IMR-90 (cell line): ENCODE measurements at regions not wholly inside any gene's neighbourhood (a gene's known extent, or its start where the extent isn't known, plus 50 kb on each side); places are given as distances from the start of the nearest gene placed in this dataset.

Experiments
- ATAC-seq: fragments of 200-7000 bp; cut with Tn5 transposase; 2 replicates; pipeline ENCODE4 v1.9.1; 2020; ENCODE audit warnings: low read depth, mild to moderate bottlenecking, moderate library complexity
- BruUV-seq: library from RNA; stranded (reverse); fragments of 400-500 nt; replicated peaks from 2 replicates; lab custom pipeline; 2021; lab: Mats Ljungman, UMichigan
- CTCF ChIA-PET: fragments of 300-600 bp; formaldehyde crosslinking; extraction: SDS; loops from one replicate; lab custom pipeline; 2021; ENCODE audit warnings: antibody characterized with exemption; lab: Yijun Ruan, JAX
- POLR2A ChIA-PET: fragments of 300-600 bp; sonication (Branson Sonifier 250); formaldehyde crosslinking; loops from one replicate; lab custom pipeline; 2022; ENCODE audit warnings: antibody characterized with exemption; ENCODE audit not compliant: unreplicated experiment; lab: Charles Lee
- DNase-seq: peaks from one replicate; pipeline ENCODE4 v3.0.0; 2013
- H2AFZ ChIP-seq: replicated peaks from 2 replicates; pipeline ENCODE3; 2013; ENCODE audit warnings: low read length, mild to moderate bottlenecking; ENCODE audit not compliant: poor library complexity
- H2AK5ac ChIP-seq: 2 replicates; pipeline ENCODE4 v1.6.1; 2013; ENCODE audit warnings: low read depth, low read length, inconsistent platforms
- H2AK9ac ChIP-seq: replicated peaks from 2 replicates; pipeline ENCODE3; 2013; ENCODE audit warnings: mild to moderate bottlenecking, low read depth, low read length, moderate library complexity; ENCODE audit not compliant: poor library complexity
- H2BK120ac ChIP-seq: 2 replicates; pipeline ENCODE4 v1.6.1; 2013; ENCODE audit warnings: low read depth, low read length, inconsistent platforms
- H2BK15ac ChIP-seq: 3 replicates; pipeline ENCODE4 v1.6.1; 2013; ENCODE audit warnings: low read depth, low read length, inconsistent platforms
- H2BK20ac ChIP-seq: 2 replicates; pipeline ENCODE4 v1.6.1; 2013; ENCODE audit warnings: low read depth, mild to moderate bottlenecking, inconsistent platforms, low read length, moderate library complexity
- H2BK5ac ChIP-seq: 2 replicates; pipeline ENCODE4 v1.6.1; 2013; ENCODE audit warnings: mild to moderate bottlenecking, low read depth, low read length, inconsistent platforms; ENCODE audit not compliant: poor library complexity, severe bottlenecking
- H3K14ac ChIP-seq: replicated peaks from 2 replicates; pipeline ENCODE4 v1.6.1; 2013; ENCODE audit warnings: low read depth, low read length, inconsistent platforms
- H3K18ac ChIP-seq: 2 replicates; pipeline ENCODE4 v1.6.1; 2013; ENCODE audit warnings: low read depth, low read length, control low read depth
- H3K23ac ChIP-seq: 2 replicates; pipeline ENCODE4 v1.6.1; 2013; ENCODE audit warnings: low read depth, low read length, inconsistent platforms
- H3K27ac ChIP-seq: 2 replicates; pipeline ENCODE4 v1.5.1; 2013; ENCODE audit warnings: mild to moderate bottlenecking, control low read depth, low read length; ENCODE audit not compliant: insufficient read depth
- H3K27me3 ChIP-seq: 2 replicates; pipeline ENCODE4 v1.6.1; 2013; ENCODE audit warnings: low read length; ENCODE audit not compliant: control insufficient read depth, insufficient read depth
- H3K36me3 ChIP-seq: 2 replicates; pipeline ENCODE4 v1.6.1; 2013; ENCODE audit warnings: low read length, mixed read lengths; ENCODE audit not compliant: control insufficient read depth, insufficient read depth
- H3K4ac ChIP-seq: 2 replicates; pipeline ENCODE4 v1.6.1; 2013; ENCODE audit warnings: low read depth, low read length, inconsistent platforms
- H3K4me1 ChIP-seq: 2 replicates; pipeline ENCODE4 v1.6.1; 2013; ENCODE audit warnings: low read length, mixed read lengths; ENCODE audit not compliant: control insufficient read depth, insufficient read depth
- H3K4me2 ChIP-seq: 2 replicates; pipeline ENCODE4 v1.6.1; 2013; ENCODE audit warnings: low read depth, mild to moderate bottlenecking, control low read depth, low read length, moderate library complexity
- H3K4me3 ChIP-seq: 2 replicates; pipeline ENCODE4 v1.5.1; 2013; ENCODE audit warnings: low read depth, mild to moderate bottlenecking, control low read depth, low read length, moderate library complexity; ENCODE audit not compliant: insufficient read depth
- H3K56ac ChIP-seq: 2 replicates; pipeline ENCODE4 v1.6.1; 2013; ENCODE audit warnings: low read length, inconsistent platforms; ENCODE audit not compliant: insufficient read depth; ENCODE audit errors: extremely low read depth
- H3K79me1 ChIP-seq, 2 experiments: 2 replicates each; pipeline ENCODE4 v1.6.1; 2013; ENCODE audit warnings: low read length in 2 of 2, inconsistent platforms in 1 of 2, low read depth in 1 of 2
- H3K9ac ChIP-seq: 2 replicates; pipeline ENCODE4 v1.6.1; 2013; ENCODE audit warnings: low read depth, low read length, control low read depth
- H3K9me1 ChIP-seq: 2 replicates; pipeline ENCODE4 v1.6.1; 2013; ENCODE audit warnings: low read length, inconsistent platforms; ENCODE audit not compliant: insufficient read depth
- H3K9me3 ChIP-seq: 2 replicates; pipeline ENCODE4 v1.6.1; 2013; ENCODE audit warnings: low read length; ENCODE audit not compliant: control insufficient read depth, insufficient read depth
- H4K20me1 ChIP-seq: 2 replicates; pipeline ENCODE4 v1.6.1; 2013; ENCODE audit warnings: low read length, inconsistent platforms; ENCODE audit not compliant: insufficient read depth
- H4K5ac ChIP-seq: 2 replicates; pipeline ENCODE4 v1.6.1; 2013; ENCODE audit warnings: mild to moderate bottlenecking, low read depth, low read length, control low read depth
- H4K8ac ChIP-seq, 2 experiments: 2 replicates each; pipeline ENCODE4 v1.6.1; 2013; ENCODE audit warnings: low read depth in 2 of 2, low read length in 2 of 2, control low read depth in 1 of 2, inconsistent platforms in 1 of 2
- H4K91ac ChIP-seq: 2 replicates; pipeline ENCODE4 v1.6.1; 2013; ENCODE audit warnings: low read depth, low read length, inconsistent platforms; ENCODE audit not compliant: insufficient read depth
- BHLHE40 ChIP-seq: fragments of 150-350 bp; IDR thresholded peaks from 2 replicates; pipeline ENCODE4 v1.6.1; 2016; ENCODE audit warnings: mild to moderate bottlenecking, low read depth, low read length
- FOS ChIP-seq: fragments of 150-350 bp; IDR thresholded peaks from 2 replicates; pipeline ENCODE4 v1.6.1; 2016; ENCODE audit warnings: low read depth, low read length
- MAZ ChIP-seq: IDR thresholded peaks from 2 replicates; pipeline ENCODE4 v1.6.1; 2012; ENCODE audit warnings: low read depth, mild to moderate bottlenecking, low read length, improper control_type of control experiment, moderate library complexity, borderline replicate concordance
- MXI1 ChIP-seq: IDR thresholded peaks from 2 replicates; pipeline ENCODE4 v1.6.1; 2012; ENCODE audit warnings: low read depth, mild to moderate bottlenecking, low read length, moderate library complexity, borderline replicate concordance
- NFE2L2 ChIP-seq: fragments of 150-350 bp; IDR thresholded peaks from 2 replicates; pipeline ENCODE4 v1.6.1; 2016; ENCODE audit warnings: low read depth, mild to moderate bottlenecking, low read length
- POLR2A ChIP-seq: IDR thresholded peaks from 2 replicates; pipeline ENCODE4 v1.6.1; 2012; ENCODE audit warnings: mild to moderate bottlenecking, low read depth, low read length
- RAD21 ChIP-seq: IDR thresholded peaks from 2 replicates; pipeline ENCODE4 v1.6.1; 2012; ENCODE audit warnings: low read length, improper control_type of control experiment
- RCOR1 ChIP-seq: IDR thresholded peaks from 2 replicates; pipeline ENCODE4 v1.6.1; 2012; ENCODE audit warnings: mild to moderate bottlenecking, low read length, improper control_type of control experiment; ENCODE audit not compliant: insufficient replicate concordance
- SMC3 ChIP-seq: fragments of 150-350 bp; IDR thresholded peaks from 2 replicates; pipeline ENCODE4 v1.6.1; 2016; ENCODE audit warnings: low read depth, mild to moderate bottlenecking, antibody characterized with exemption, low read length, moderate library complexity
- whole genome bisulfite sequencing, 2 experiments: methylation state at CpG; one replicate each; pipeline versions ENCODE4 v1.1.5 to v1.1.7; 2013; ENCODE audit warnings: missing lambda C conversion rate in 2 of 2; ENCODE audit not compliant: insufficient read length in 1 of 2; ENCODE audit errors: extremely low coverage in 2 of 2; 5-methylcytosine and 5-hydroxymethylcytosine counted together
- dilution Hi-C: fragments of 300-500 bp; cut with HindIII; formaldehyde crosslinking; loops from one replicate; pipeline ENCODE4 v1.14.3; 2018; ENCODE audit warnings: low sequenced_read_pairs; ENCODE audit not compliant: unreplicated experiment
- in situ Hi-C: fragments of 300-500 bp; cut with MboI; formaldehyde crosslinking; loops from 3 replicates; pipeline ENCODE4 v1.14.3; 2019; ENCODE audit warnings: low sequenced_read_pairs, inconsistent platforms, mixed read lengths
- intact Hi-C: fragments of 100-400 bp; cut with micrococcal nuclease; formaldehyde crosslinking; loops from 2 replicates; pipeline ENCODE4 v1.10.0; 2022
- TF ChIP-seq, protein P1 (sequence below): conservative IDR thresholded peaks from 2 replicates; pipeline ENCODE4 v1.5.1; 2012; ENCODE audit warnings: mild to moderate bottlenecking, low read depth, low read length, improper control_type of control experiment

- in situ Hi-C loops (loop anchor here (25.0 kb wide), 1 partner anchor 695 kb away; no protein-coding TSS in a partner anchor), intact Hi-C loops (no loop called here), dilution Hi-C loops (no loop called here)
- H2AFZ ChIP-seq = no peak overlapping the region
- no peaks in the 10 kb centered on the region for H3K9me1 ChIP-seq
- H3K27me3 ChIP-seq = no peaks in the 10 kb centered on the region; the same call in 1 of the 2 replicates
- no peak overlapping the region for H2BK5ac ChIP-seq
- no peak overlapping the region for H3K27ac ChIP-seq
- ChIA-PET CTCF (no interaction called here), POLR2A (no interaction called here)
- no peak overlapping the region for H3K14ac ChIP-seq
- no peak overlapping the region for H2BK120ac ChIP-seq
- no peak overlapping the region for H3K4me3 ChIP-seq
- WGBS, 2 experiments = no CpG with 5 or more reads among the region's 1 CpG
- H4K5ac ChIP-seq = no peak overlapping the region
- peaks cover 1% of the 10 kb centered on the region; the same call in 1 of the 2 replicates for H3K4me1 ChIP-seq
- ATAC-seq (no peak), DNase-seq (no peak)
- no peaks in the 10 kb centered on the region for H4K20me1 ChIP-seq
- H3K18ac ChIP-seq = no peak overlapping the region
- no peak overlapping the region for H3K23ac ChIP-seq
- H3K79me1 ChIP-seq = no peaks in the 10 kb centered on the region
- H2BK20ac ChIP-seq = no peak overlapping the region
- H2AK9ac ChIP-seq = no peak overlapping the region
- no peak overlapping the region for H2BK15ac ChIP-seq
- no peak overlapping the region for H3K56ac ChIP-seq
- TF ChIP-seq, protein P1, sequence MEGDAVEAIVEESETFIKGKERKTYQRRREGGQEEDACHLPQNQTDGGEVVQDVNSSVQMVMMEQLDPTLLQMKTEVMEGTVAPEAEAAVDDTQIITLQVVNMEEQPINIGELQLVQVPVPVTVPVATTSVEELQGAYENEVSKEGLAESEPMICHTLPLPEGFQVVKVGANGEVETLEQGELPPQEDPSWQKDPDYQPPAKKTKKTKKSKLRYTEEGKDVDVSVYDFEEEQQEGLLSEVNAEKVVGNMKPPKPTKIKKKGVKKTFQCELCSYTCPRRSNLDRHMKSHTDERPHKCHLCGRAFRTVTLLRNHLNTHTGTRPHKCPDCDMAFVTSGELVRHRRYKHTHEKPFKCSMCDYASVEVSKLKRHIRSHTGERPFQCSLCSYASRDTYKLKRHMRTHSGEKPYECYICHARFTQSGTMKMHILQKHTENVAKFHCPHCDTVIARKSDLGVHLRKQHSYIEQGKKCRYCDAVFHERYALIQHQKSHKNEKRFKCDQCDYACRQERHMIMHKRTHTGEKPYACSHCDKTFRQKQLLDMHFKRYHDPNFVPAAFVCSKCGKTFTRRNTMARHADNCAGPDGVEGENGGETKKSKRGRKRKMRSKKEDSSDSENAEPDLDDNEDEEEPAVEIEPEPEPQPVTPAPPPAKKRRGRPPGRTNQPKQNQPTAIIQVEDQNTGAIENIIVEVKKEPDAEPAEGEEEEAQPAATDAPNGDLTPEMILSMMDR = no peak
- no peak for TF ChIP-seq FOS
- no peak for TF ChIP-seq RCOR1
- TF ChIP-seq POLR2A = no peak
- TF ChIP-seq MXI1 = no peak
- TF ChIP-seq MAZ = no peak
- TF ChIP-seq BHLHE40 = no peak
- TF ChIP-seq RAD21 = no peak
- TF ChIP-seq SMC3 = no peak
- TF ChIP-seq NFE2L2 = no peak
- no peak overlapping the region for H3K4me2 ChIP-seq
- no peaks in the 10 kb centered on the region for H3K36me3 ChIP-seq
- no peak overlapping the region for H4K91ac ChIP-seq
- no TSS peak for BruUV-seq
- H2AK5ac ChIP-seq = no peak overlapping the region
- H3K4ac ChIP-seq = no peak overlapping the region
- no peak overlapping the region for H3K9ac ChIP-seq
- no peak overlapping the region for H4K8ac ChIP-seq
- no peaks in the 10 kb centered on the region for H3K9me3 ChIP-seq
These were observed 70.4 kb upstream of the SMLR1 start for GRCh38 chr6:130756824-130757223.
